Left ventricle myocardium superior (tissue), 1 donor: ENCODE measurements at regions not wholly inside any gene's neighbourhood (a gene's known extent, or its start where the extent isn't known, plus 50 kb on each side); places are given as distances from the start of the nearest gene placed in this dataset.

Experiments used
- ATAC-seq: fragments of 200-7000 bp; cut with Tn5 transposase; one replicate; pipeline ENCODE4 v1.9.1; 2020; ENCODE audit warnings: mild to moderate bottlenecking, moderate library complexity
- DNase-seq: peaks from one replicate; pipeline ENCODE4 v3.0.0-alpha.2; 2020
- intact Hi-C: fragments of 100-400 bp; cut with micrococcal nuclease; formaldehyde crosslinking; loops from one replicate; pipeline ENCODE4 v1.11.0; 2022
- donor health status: DM: no; HTN: yes; CAD: no; lungs with severe emphysema.

DNA sequence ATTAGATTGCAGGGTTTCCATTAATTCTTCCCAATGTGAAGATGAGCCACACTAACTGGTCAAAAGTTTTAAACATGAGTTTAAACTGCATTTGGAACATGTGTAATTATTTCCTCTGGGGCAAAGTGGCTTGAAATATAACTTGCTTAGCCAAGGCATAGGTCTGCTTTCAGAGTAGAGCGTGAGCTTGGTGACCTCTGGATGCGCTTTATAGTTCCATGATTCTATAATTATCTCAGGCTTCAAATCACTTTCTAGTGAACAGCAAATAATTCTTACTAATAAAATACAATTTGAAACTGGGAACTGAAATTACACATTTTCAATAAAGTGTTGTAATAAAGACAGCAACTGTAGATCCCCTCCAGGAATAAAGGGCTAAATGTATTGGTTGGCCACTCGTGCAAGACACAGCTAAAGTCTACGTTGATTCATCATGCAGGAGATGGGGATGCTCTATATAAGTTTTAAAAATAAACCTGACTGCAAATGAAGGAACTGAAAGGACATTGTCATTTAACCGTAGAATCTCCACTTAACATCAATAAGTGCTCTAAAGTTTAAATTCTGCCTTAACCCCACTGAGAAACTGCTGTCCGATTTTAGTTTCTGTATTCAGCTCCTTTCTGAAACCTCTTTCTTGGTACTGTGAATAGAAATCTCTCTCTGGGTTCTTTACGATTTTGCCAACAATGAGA, 460.0 kb downstream of the PSAT1 start:
- ATAC-seq (no peak), DNase-seq (no peak)
- intact Hi-C loops, result no loop called here

DNA sequence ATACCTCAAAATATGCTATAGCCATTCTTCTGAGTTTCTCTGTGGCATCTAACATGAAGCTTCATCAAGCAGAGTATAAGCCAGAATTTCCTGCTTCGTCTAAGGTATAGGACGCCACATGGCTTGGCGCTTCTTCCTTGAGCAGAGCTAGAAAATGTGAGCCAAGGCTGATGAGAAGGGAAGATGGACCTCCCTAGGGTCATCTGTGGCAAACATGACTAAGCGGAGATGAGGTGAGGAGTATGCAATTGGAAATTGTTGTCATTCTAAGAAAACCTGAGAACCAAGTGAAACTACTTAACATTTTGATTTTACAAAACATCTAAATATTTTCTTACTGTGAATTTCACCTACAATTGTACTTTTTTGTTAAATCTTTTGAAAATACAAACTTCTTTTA, 466.5 kb downstream of the PSAT1 start:
- intact Hi-C loops, result no loop called here
- DNase-seq, result no peak
- ATAC-seq, result no peak

DNA sequence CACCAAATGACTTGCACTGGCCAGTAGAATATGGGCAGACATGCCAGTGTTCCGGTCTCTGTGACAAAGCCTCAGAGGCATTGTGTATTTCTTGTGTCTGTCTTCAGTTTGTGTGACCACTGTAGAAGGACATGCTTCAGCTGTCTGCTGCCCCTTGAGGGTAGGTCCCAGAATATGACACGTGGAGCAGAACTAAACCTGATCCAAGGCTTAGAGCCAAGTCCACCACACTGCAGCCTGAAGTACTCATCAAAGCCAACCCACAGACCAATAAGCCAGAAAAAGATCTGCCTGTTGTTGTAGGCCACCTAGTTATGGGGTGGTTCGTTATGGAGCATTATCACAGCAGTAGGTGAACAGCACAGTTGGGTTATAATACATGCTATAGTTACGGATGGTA, 468.9 kb downstream of the PSAT1 start:
- intact Hi-C loops, result no loop called here
- DNase-seq (no peak), ATAC-seq (no peak)

GRCh38 chr9:78767490-78767889, 470.6 kb downstream of the PSAT1 start:
- intact Hi-C loops, result no loop called here
- no peak for DNase-seq

DNA sequence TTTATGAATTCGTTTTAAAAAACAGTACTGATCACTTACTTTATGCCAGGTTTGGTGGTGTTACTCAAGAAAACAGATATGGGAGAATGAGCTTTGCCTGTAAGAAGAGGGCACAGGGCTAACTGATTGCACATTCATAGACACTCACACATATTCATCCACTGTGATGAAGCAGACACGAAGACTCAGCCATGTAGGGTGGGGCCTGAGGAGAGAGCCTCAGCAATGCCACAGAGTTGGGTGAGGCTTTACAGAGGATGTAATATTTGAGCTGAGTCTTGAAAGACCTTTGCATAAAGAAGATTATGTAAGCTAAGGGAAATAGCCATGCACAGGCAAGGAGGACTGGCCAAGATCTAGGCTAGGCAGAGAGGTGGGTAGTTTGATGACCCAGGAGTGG, 472.8 kb downstream of the PSAT1 start:
- ATAC-seq, result no peak
- no peak for DNase-seq
- intact Hi-C loops, result no loop called here

More at GRCh38 chr9:78767490-78767889, 470.6 kb downstream of the PSAT1 start:
- ATAC-seq, result no peak

GRCh38 chr9:78775211-78775610, 478.3 kb downstream of the PSAT1 start:
- no peak for ATAC-seq
- no peak for DNase-seq
- intact Hi-C loops, result no loop called here

GRCh38 chr9:78775696-78776295, 478.9 kb downstream of the PSAT1 start:
- intact Hi-C loops, result no loop called here
- DNase-seq (no peak), ATAC-seq (no peak)

GRCh38 chr9:78777747-78778146, 480.8 kb downstream of the PSAT1 start:
- DNase-seq, result peak; percentile 22
- intact Hi-C loops, result no loop called here
- ATAC-seq, result no peak

DNA sequence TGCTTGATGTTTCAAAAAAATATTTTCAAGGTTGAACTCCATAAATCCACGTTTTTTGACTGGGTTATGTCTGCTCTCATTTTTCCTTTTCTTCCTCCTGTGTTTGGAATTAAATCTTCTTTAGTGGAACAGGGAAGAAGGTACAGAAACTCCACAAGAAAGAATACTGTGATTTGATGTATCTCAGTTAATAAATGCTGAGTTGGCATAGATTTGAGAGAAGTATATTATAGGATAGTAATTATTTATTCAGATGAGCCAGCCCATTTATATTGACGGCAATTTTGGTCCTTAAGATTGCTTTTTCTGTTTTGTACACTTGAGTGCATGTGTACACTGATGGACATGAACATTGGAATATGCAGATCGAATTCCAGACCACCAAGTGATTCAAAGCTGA, 481.4 kb downstream of the PSAT1 start:
- DNase-seq (no peak), ATAC-seq (no peak)
- intact Hi-C loops, result no loop called here

DNA sequence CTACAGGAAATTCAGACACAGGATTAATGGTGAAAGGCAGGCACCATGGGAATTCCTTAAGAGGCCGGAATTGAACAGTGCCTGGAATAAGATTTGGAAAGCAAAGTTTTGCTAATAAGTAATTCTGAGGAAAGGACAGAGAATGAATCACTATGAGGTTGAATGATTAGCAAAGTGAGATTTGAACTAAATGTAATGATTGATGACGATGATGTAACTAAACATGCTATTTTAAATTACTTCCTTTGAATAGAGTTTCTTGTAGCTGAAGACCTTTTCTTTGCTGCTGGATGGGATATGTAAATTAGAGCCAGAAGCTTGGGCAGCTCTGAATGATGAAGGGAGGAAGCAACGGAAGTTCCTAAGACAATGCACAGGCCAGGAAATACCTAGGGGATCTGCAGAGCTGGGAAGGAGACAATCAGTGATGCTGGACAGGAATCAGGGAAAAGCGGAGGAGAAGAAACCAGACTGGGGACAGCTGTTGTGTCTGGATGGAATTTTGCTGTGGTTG, 482.0 kb downstream of the PSAT1 start:
- ATAC-seq (no peak), DNase-seq (no peak)
- intact Hi-C loops, result no loop called here

DNA sequence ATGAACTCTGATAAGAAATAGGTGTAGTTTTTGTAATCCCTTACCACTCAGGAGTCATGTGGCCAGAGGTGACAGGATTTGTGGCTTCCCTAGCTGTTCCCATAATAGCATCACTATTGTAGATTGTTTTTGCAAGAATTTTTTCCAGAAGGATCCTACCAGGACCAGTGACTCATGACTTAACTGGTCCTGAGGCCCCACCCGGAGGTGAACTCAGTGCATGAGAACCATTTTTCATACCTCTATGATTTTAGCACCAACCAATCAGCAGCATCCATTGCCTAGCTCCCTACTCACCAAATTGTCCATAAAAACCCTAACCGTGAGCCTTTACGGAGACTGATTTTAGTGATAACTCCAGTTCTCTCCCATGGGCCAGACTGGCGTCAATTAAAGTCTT, 484.8 kb downstream of the PSAT1 start:
- intact Hi-C loops, result no loop called here
- DNase-seq (no peak), ATAC-seq (no peak)

GRCh38 chr9:78782234-78782633, 485.3 kb downstream of the PSAT1 start:
- intact Hi-C loops, result no loop called here
- no peak for DNase-seq
- no peak for ATAC-seq

DNA sequence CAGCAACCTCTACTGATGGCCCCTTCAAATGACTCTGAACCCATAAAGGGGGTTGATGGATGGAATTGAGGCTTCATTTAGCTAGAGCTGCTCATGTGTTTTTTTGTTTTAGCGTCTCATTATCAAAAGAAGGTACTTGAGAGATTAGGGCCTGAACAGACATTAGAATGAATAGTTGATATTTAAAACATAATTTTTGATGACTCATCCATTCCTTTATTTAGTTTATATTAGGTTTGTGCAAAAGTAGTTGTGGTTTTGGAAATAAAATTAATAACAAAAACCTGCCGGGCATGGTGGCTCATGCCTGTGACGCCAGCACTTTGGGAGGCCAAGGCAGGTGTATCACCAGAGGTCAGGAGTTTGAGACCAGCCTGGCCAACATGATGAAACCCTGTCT, 485.9 kb downstream of the PSAT1 start:
- ATAC-seq (no peak), DNase-seq (no peak)
- intact Hi-C loops, result no loop called here

GRCh38 chr9:78783743-78784142, 486.8 kb downstream of the PSAT1 start:
- DNase-seq (no peak), ATAC-seq (no peak)
- intact Hi-C loops, result no loop called here

- no peak for ATAC-seq
Observed at GRCh38 chr9:78786794-78787193, 489.9 kb downstream of the PSAT1 start.

GRCh38 chr9:78788101-78788500, 491.2 kb downstream of the PSAT1 start:
- ATAC-seq, result no peak
- no peak for DNase-seq
- intact Hi-C loops, result no loop called here

More at GRCh38 chr9:78786794-78787193, 489.9 kb downstream of the PSAT1 start:
- no peak for DNase-seq
- intact Hi-C loops, result no loop called here

DNA sequence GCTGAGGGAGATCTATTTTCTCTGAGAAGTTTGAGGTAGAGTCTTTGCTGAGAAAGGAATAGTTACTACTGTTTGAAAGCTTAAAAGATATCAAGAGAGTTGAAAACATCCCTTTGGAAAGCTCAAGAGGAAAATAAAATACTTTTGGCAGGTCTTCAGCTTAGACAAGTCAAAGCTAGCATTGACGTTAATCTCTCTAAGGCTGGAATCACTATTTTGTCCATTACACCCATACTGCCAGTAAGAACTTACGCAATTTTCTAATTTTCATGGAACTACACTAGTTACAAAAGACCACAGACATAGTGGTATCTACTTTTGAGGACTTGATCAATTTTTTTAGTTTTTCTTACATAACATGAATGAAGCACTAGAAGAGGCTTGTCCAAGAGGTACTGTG, 494.9 kb downstream of the PSAT1 start:
- ATAC-seq (no peak), DNase-seq (no peak)
- intact Hi-C loops, result no loop called here

- DNase-seq, result no peak
- ATAC-seq, result no peak
- intact Hi-C loops, result no loop called here
Observed at GRCh38 chr9:78792745-78793144, 495.8 kb downstream of the PSAT1 start.

DNA sequence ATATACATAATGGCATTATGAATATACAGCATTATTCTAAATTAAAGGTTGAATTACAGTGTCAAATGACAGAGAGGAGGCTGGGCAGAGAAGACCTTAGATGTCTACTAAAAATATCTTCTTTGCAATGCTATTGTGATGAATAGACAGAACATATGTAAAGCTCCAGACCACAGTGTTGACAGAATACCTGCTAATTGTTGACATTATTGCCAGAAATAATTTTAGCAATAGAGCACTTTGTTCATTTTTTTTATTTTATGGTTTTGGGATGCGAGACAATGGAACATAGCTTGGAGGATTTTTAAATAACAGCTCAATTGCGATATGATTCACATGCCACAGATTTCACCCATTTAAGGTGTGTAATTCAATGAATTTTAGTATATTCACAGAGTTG, 508.8 kb downstream of the PSAT1 start:
- intact Hi-C loops, result no loop called here
- ATAC-seq (no peak), DNase-seq (no peak)

GRCh38 chr9:78806492-78807160, 509.7 kb downstream of the PSAT1 start:
- ATAC-seq, result no peak
- intact Hi-C loops, result no loop called here

DNA sequence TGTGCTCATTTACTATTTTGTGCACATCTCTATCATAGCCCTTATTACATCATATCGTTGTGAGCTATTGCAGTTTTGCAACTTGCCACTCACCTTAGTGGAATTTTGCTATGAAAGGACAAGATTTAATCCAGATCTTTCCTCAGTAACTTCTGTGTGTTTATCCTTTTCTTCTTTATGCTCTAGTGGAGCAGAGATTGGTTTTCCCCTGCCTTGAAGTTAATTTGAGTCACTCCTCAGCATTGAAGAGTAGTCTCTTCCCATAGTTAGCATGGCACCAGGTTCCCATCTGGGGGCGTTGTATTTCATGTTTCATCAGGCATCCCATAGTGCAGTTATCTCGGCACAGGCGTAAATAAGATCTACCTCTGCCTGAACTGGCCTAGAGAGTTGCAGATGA, 510.4 kb downstream of the PSAT1 start:
- ATAC-seq (no peak), DNase-seq (no peak)
- intact Hi-C loops, result no loop called here

More at GRCh38 chr9:78806492-78807160, 509.7 kb downstream of the PSAT1 start:
- DNase-seq, result no peak
